ENCODE measurements at regions not wholly inside any gene's neighbourhood (a gene's known extent, or its start where the extent isn't known, plus 50 kb on each side); places are given as distances from the start of the nearest gene placed in this dataset.

- Histone ChIP-seq H3K27ac (no peak overlapping the region), H3K27me3 (no peaks in the 10 kb centered on the region), H3K9me3 (no peaks in the 10 kb centered on the region), H3K4me3 (ENCODE audit: low read depth in 1 of 2, low read length in 1 of 2) (no peak overlapping the region), H3K4me1 (ENCODE audit: control insufficient read depth in 1 of 2, insufficient read depth in 1 of 2, low read depth in 1 of 2, low read length in 1 of 2) (no peaks in the 10 kb centered on the region), H3K36me3 (no peaks in the 10 kb centered on the region)
- no peak for TF ChIP-seq CTCF (IDR thresholded peaks at IDR 0.05)
These were observed 816.2 kb upstream of the SOX9 start for GRCh38 chr17:71304498-71305158.

- TF ChIP-seq CTCF (IDR thresholded peaks at IDR 0.05): no peak
- H3K27ac ChIP-seq: no peak overlapping the region
- no peaks in the 10 kb centered on the region for H3K4me1 ChIP-seq (ENCODE audit: control insufficient read depth in 1 of 2, insufficient read depth in 1 of 2, low read depth in 1 of 2, low read length in 1 of 2)
- H3K4me3 ChIP-seq (ENCODE audit: low read depth in 1 of 2, low read length in 1 of 2): no peak overlapping the region
- H3K27me3 ChIP-seq: no peaks in the 10 kb centered on the region
- H3K9me3 ChIP-seq: no peaks in the 10 kb centered on the region
- no peaks in the 10 kb centered on the region for H3K36me3 ChIP-seq
These were observed 807.0 kb upstream of the SOX9 start for GRCh38 chr17:71313866-71314265.

GRCh38 chr17:71315568-71315967, 805.3 kb upstream of the SOX9 start:
- Histone ChIP-seq H3K27ac (no peak overlapping the region), H3K4me1 (ENCODE audit: control insufficient read depth in 1 of 2, insufficient read depth in 1 of 2, low read depth in 1 of 2, low read length in 1 of 2) (no peaks in the 10 kb centered on the region), H3K9me3 (no peaks in the 10 kb centered on the region), H3K36me3 (no peaks in the 10 kb centered on the region), H3K4me3 (ENCODE audit: low read depth in 1 of 2, low read length in 1 of 2) (no peak overlapping the region), H3K27me3 (no peaks in the 10 kb centered on the region)
- TF ChIP-seq CTCF (IDR thresholded peaks at IDR 0.05): no peak

GRCh38 chr17:71316176-71316897, 804.5 kb upstream of the SOX9 start:
- no peaks in the 10 kb centered on the region for H3K36me3 ChIP-seq
- TF ChIP-seq CTCF (IDR thresholded peaks at IDR 0.05): no peak
- no peak overlapping the region for H3K27ac ChIP-seq
- no peaks in the 10 kb centered on the region for H3K9me3 ChIP-seq
- H3K27me3 ChIP-seq: no peaks in the 10 kb centered on the region
- no peak overlapping the region for H3K4me3 ChIP-seq (ENCODE audit: low read depth in 1 of 2, low read length in 1 of 2)
- no peaks in the 10 kb centered on the region for H3K4me1 ChIP-seq (ENCODE audit: control insufficient read depth in 1 of 2, insufficient read depth in 1 of 2, low read depth in 1 of 2, low read length in 1 of 2)

- no peak for TF ChIP-seq CTCF (IDR thresholded peaks at IDR 0.05)
- Histone ChIP-seq H3K4me3 (ENCODE audit: low read depth in 1 of 2, low read length in 1 of 2) (no peak overlapping the region), H3K27ac (no peak overlapping the region), H3K27me3 (no peaks in the 10 kb centered on the region), H3K9me3 (no peaks in the 10 kb centered on the region), H3K36me3 (no peaks in the 10 kb centered on the region), H3K4me1 (ENCODE audit: control insufficient read depth in 1 of 2, insufficient read depth in 1 of 2, low read depth in 1 of 2, low read length in 1 of 2) (no peaks in the 10 kb centered on the region)
These were observed 800.6 kb upstream of the SOX9 start for GRCh38 chr17:71320009-71320796.
